IMR-90 (cell line): ENCODE measurements at regions not wholly inside any gene's neighbourhood (a gene's known extent, or its start where the extent isn't known, plus 50 kb on each side); places are given as distances from the start of the nearest gene placed in this dataset.

Experiments used
- CEBPB ChIP-seq: IDR thresholded peaks from 2 replicates; pipeline ENCODE4 v1.6.1; 2012; ENCODE audit warnings: low read depth, low read length, improper control_type of control experiment
- CTCF ChIP-seq: conservative IDR thresholded peaks from 2 replicates; pipeline ENCODE4 v1.5.1; 2012; ENCODE audit warnings: mild to moderate bottlenecking, low read depth, low read length, improper control_type of control experiment
- FOS ChIP-seq: fragments of 150-350 bp; IDR thresholded peaks from 2 replicates; pipeline ENCODE4 v1.6.1; 2016; ENCODE audit warnings: low read depth, low read length
- MAFK ChIP-seq: IDR thresholded peaks from 2 replicates; pipeline ENCODE4 v1.6.1; 2012; ENCODE audit warnings: low read depth, low read length, improper control_type of control experiment
- MXI1 ChIP-seq: IDR thresholded peaks from 2 replicates; pipeline ENCODE4 v1.6.1; 2012; ENCODE audit warnings: low read depth, mild to moderate bottlenecking, low read length, moderate library complexity, borderline replicate concordance
- POLR2A ChIP-seq: IDR thresholded peaks from 2 replicates; pipeline ENCODE4 v1.6.1; 2012; ENCODE audit warnings: mild to moderate bottlenecking, low read depth, low read length
- RAD21 ChIP-seq: IDR thresholded peaks from 2 replicates; pipeline ENCODE4 v1.6.1; 2012; ENCODE audit warnings: low read length, improper control_type of control experiment
- SMC3 ChIP-seq: fragments of 150-350 bp; IDR thresholded peaks from 2 replicates; pipeline ENCODE4 v1.6.1; 2016; ENCODE audit warnings: low read depth, mild to moderate bottlenecking, antibody characterized with exemption, low read length, moderate library complexity

- TF ChIP-seq CTCF = no peak
- TF ChIP-seq MXI1 = no peak
- no peak for TF ChIP-seq POLR2A
- TF ChIP-seq FOS = no peak
- TF ChIP-seq MAFK = no peak
- TF ChIP-seq RAD21 = no peak
- no peak for TF ChIP-seq SMC3
- TF ChIP-seq CEBPB = no peak
Measured at GRCh38 chr14:105878554-105878953, 352.2 kb downstream of the TMEM121 start.
